K562 (cell line): ENCODE measurements at regions not wholly inside any gene's neighbourhood (a gene's known extent, or its start where the extent isn't known, plus 50 kb on each side); places are given as distances from the start of the nearest gene placed in this dataset.

Experiments
- DDX20 ChIP-seq: fragments of 450-650 bp; IDR thresholded peaks from 2 replicates; pipeline ENCODE4 v1.6.1; 2016; ENCODE audit warnings: missing genetic modification characterization, low read depth, mild to moderate bottlenecking, missing compliant biosample characterization, moderate library complexity
- FIP1L1 ChIP-seq: fragments of 200-400 bp; formaldehyde crosslinking; IDR thresholded peaks from 2 replicates; pipeline ENCODE4 v1.6.1; 2018; ENCODE audit warnings: mild to moderate bottlenecking, low read depth, low read length; ENCODE audit not compliant: poor library complexity, severe bottlenecking
- HMG20B ChIP-seq: fragments of 250-450 bp; sonication (Bioruptor Pico); IDR thresholded peaks from 2 replicates; pipeline ENCODE4 v1.5.0; 2021; ENCODE audit warnings: mild to moderate bottlenecking
- KAT2B ChIP-seq: IDR thresholded peaks from one replicate; pipeline ENCODE4 v1.6.1; 2012; ENCODE audit warnings: low read depth, mild to moderate bottlenecking, control low read depth, inconsistent platforms, low read length, moderate library complexity
- L3MBTL2 ChIP-seq: fragments of 450-650 bp; IDR thresholded peaks from 2 replicates; pipeline ENCODE4 v1.6.1; 2016; ENCODE audit warnings: mild to moderate bottlenecking, moderate library complexity
- NFXL1 ChIP-seq: fragments of 450-650 bp; formaldehyde crosslinking; IDR thresholded peaks from 2 replicates; pipeline ENCODE4 v1.4.0; 2021; ENCODE audit warnings: mild to moderate bottlenecking
- RCOR1 ChIP-seq, 2 experiments: IDR thresholded peaks; 2 replicates each; pipeline ENCODE4 v1.6.1; 2012; ENCODE audit warnings: low read depth in 2 of 2, low read length in 2 of 2, borderline replicate concordance in 1 of 2, improper control_type of control experiment in 1 of 2
- TBL1XR1 ChIP-seq, 2 experiments: IDR thresholded peaks; 2 replicates each; pipeline ENCODE4 v1.6.1; 2012; ENCODE audit warnings: improper control_type of control experiment in 2 of 2, low read length in 2 of 2, mild to moderate bottlenecking in 1 of 2
- UBTF ChIP-seq, 2 experiments: IDR thresholded peaks; 2 replicates each; pipeline ENCODE4 v1.6.1; 2012; ENCODE audit warnings: improper control_type of control experiment in 2 of 2, low read depth in 2 of 2, low read length in 2 of 2, borderline replicate concordance in 1 of 2
- ZZZ3 ChIP-seq: fragments of 450-650 bp; IDR thresholded peaks from 2 replicates; pipeline ENCODE4 v1.6.1; 2016; ENCODE audit warnings: antibody characterized with exemption, mild to moderate bottlenecking, moderate library complexity
- TF ChIP-seq, protein P1 (sequence below): fragments of 250-450 bp; sonication (Bioruptor Pico); IDR thresholded peaks from 2 replicates; pipeline ENCODE4 v1.4.0; 2020; ENCODE audit warnings: mild to moderate bottlenecking, moderate library complexity

GRCh38 chrX:6377103-6377764, 148.6 kb upstream of the NLGN4X start (continued):
- TF ChIP-seq, protein P1, sequence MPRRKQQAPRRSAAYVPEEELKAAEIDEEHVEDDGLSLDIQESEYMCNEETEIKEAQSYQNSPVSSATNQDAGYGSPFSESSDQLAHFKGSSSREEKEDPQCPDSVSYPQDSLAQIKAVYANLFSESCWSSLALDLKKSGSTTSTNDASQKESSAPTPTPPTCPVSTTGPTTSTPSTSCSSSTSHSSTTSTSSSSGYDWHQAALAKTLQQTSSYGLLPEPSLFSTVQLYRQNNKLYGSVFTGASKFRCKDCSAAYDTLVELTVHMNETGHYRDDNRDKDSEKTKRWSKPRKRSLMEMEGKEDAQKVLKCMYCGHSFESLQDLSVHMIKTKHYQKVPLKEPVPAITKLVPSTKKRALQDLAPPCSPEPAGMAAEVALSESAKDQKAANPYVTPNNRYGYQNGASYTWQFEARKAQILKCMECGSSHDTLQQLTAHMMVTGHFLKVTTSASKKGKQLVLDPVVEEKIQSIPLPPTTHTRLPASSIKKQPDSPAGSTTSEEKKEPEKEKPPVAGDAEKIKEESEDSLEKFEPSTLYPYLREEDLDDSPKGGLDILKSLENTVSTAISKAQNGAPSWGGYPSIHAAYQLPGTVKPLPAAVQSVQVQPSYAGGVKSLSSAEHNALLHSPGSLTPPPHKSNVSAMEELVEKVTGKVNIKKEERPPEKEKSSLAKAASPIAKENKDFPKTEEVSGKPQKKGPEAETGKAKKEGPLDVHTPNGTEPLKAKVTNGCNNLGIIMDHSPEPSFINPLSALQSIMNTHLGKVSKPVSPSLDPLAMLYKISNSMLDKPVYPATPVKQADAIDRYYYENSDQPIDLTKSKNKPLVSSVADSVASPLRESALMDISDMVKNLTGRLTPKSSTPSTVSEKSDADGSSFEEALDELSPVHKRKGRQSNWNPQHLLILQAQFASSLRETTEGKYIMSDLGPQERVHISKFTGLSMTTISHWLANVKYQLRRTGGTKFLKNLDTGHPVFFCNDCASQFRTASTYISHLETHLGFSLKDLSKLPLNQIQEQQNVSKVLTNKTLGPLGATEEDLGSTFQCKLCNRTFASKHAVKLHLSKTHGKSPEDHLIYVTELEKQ (CRISPR knock-in tag) = no peak
- TF ChIP-seq KAT2B (no peak), HMG20B (no peak), UBTF (IDR thresholded peaks at IDR 0.05; ENCODE audit: borderline replicate concordance in 1 of 2, low read depth in 2 of 2, low read length in 2 of 2) (no peak), ZZZ3 (no peak), L3MBTL2 (no peak), NFXL1 (CRISPR knock-in tag) (no peak), DDX20 (tag) (no peak), TBL1XR1 (IDR thresholded peaks at IDR 0.05; ENCODE audit: low read length in 2 of 2) (no peak), FIP1L1 (no peak), RCOR1 (IDR thresholded peaks at IDR 0.05; ENCODE audit: borderline replicate concordance in 1 of 2, low read depth in 2 of 2, low read length in 2 of 2) (no peak)
- TF ChIP-seq, all 486 proteins: peak for 0
